Activated T-cell treated with anti-CD3 and anti-CD28 coated beads for 1 hour (primary cell): ENCODE measurements at regions not wholly inside any gene's neighbourhood (a gene's known extent, or its start where the extent isn't known, plus 50 kb on each side); places are given as distances from the start of the nearest gene placed in this dataset.
"Not testable (repeated sequence)": the region's sequence is repeated elsewhere in the genome, so short reads cannot be mapped to it uniquely, and the experiment has no call there.

Experiments used
- DNase-seq: peaks from one replicate; pipeline ENCODE4 v3.0.0-alpha.2; 2020; ENCODE audit warnings: low read depth

- DNase-seq, result no peak
Observed at GRCh38 chrX:52585892-52586291, 68.8 kb downstream of the SSX7 start.

GRCh38 chrX:52577464-52578173 is 60.8 kb upstream of the XAGE1B start:
- DNase-seq, result no peak

DNA sequence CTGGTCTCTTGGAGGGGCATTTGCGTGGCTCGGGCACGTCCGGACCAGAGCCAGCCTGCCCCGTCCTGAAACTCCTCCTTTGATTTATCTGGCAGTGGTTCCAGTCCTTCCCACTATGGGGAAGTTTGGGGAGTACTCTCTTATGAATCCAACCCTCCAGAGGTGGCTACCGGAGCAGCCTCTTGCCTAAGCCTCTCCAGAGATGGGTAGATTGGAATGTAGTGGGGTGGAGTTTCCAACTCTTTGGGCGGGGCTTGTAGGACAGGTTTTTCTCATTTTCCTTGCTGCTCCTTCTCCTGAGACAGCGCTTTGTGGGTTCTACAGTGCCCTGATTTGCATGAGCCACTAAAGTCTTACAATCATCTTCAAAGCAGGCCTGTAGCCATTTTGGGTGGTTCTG is 60.1 kb upstream of the XAGE1B start:
- no peak for DNase-seq

DNA sequence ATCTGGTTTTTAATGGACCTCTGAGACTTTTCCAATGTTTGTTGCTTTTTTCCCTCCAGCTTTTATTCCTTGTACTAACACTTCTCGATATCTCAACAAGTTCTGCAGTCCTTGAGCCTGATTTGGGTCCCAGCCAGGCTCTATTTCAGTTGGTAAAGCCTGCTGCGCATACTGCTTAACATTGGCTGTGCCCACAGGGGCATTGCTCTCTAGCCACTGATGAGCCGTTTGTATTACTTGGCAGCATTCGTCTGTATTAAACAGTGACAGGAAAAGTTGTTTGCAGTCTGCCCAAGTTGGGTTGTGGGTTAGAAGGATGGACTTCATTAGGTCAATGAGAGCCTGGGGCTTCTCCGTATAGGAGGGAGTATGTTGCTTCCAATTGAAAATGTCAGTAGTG is 59.6 kb upstream of the XAGE1B start:
- DNase-seq, result no peak

DNA sequence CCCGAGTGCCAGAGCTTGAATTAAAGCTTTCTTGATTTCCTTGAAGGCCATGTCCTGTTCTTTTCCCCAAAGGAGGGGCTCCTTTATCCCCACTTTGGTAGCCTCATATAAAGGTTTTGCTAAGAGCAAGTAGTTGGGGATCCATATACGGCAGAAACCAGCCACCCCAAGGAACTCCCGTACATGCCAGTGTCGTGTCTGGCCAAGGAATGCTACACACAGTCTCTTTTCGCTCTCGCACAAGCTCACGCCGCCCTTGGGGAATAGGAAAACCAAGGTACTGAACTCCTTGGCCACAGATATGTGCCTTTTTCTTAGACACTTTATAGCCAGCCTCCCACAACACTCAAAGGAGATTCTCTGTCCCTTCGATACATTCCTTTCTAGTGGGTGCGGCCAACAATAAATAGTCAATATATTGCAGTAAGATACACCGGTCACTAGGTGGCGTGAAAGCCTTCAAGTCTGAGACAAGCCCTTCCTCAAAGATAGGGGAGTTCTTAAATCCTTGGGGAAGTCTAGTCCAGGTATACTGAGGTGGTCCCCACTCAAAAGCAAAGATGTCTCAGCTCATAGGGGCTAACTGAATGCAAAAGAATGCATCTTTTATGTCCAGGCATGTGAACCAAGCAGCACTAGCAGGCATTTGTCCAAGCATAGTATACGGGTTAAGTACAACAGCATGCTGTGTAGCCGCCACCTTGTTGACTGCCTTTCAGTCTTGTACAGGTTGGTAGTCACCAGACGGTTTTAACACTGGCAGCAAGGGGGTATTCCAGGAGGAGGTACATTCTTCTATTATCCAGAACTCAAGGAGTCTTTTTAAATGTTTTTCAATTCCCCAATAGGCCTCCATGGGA is 57.8 kb upstream of the XAGE1B start:
- peak; percentile 4 for DNase-seq

DNA sequence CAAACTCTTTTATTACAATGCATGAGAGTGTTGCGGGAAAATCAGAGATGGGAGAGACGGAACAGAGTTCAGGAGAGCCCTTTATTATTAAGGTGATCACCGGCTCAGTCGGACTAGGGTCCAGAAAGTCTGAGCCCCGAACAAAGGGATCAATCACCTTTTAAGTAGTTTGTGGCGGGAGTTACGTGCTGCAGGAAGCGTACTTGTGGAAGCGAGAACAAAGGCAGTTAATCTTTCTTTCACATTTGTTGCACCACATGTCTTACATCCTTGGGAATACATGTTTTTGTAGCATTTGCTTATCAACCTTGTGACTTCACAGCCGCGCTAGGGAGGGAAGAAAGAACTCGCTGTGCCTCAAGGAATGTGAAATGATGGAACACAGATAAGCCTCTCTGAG is 51.3 kb upstream of the XAGE1B start:
- DNase-seq, result not testable (repeated sequence)
